ENCODE measurements at regions not wholly inside any gene's neighbourhood (a gene's known extent, or its start where the extent isn't known, plus 50 kb on each side); places are given as distances from the start of the nearest gene placed in this dataset.

- H3K27ac ChIP-seq = no peak overlapping the region
- TF ChIP-seq CTCF (conservative IDR thresholded peaks at IDR 0.05) = no peak
Measured at GRCh38 chr5:105954341-105954740, 1716.4 kb downstream of the EFNA5 start.

GRCh38 chr5:105953616-105954015 is 1717.1 kb downstream of the EFNA5 start:
- TF ChIP-seq CTCF (conservative IDR thresholded peaks at IDR 0.05) = no peak
- peak overlapping the region; percentile 15; the same call in 1 of the 2 replicates for H3K27ac ChIP-seq

GRCh38 chr5:105952875-105953274 is 1717.9 kb downstream of the EFNA5 start:
- peak overlapping the region; percentile 15; the same call in 1 of the 2 replicates for H3K27ac ChIP-seq
- TF ChIP-seq CTCF (conservative IDR thresholded peaks at IDR 0.05) = no peak

GRCh38 chr5:105947461-105947860 is 1723.3 kb downstream of the EFNA5 start:
- no peak overlapping the region for H3K27ac ChIP-seq

GRCh38 chr5:105945203-105945972 is 1725.3 kb downstream of the EFNA5 start:
- no peak overlapping the region for H3K27ac ChIP-seq
- TF ChIP-seq CTCF (conservative IDR thresholded peaks at IDR 0.05) = no peak

More at GRCh38 chr5:105947461-105947860, 1723.3 kb downstream of the EFNA5 start:
- no peak for TF ChIP-seq CTCF (conservative IDR thresholded peaks at IDR 0.05)

- H3K27ac ChIP-seq = no peak overlapping the region
- TF ChIP-seq CTCF (conservative IDR thresholded peaks at IDR 0.05) = no peak
Measured at GRCh38 chr5:105940181-105940580, 1730.6 kb downstream of the EFNA5 start.

- no peak for TF ChIP-seq CTCF (conservative IDR thresholded peaks at IDR 0.05)
- H3K27ac ChIP-seq = no peak overlapping the region
Measured at GRCh38 chr5:105934171-105934570, 1736.6 kb downstream of the EFNA5 start.

All from VCaP (cell line).